Glutamatergic neuron (in vitro differentiated cells): ENCODE measurements at regions not wholly inside any gene's neighbourhood (a gene's known extent, or its start where the extent isn't known, plus 50 kb on each side); places are given as distances from the start of the nearest gene placed in this dataset.

Experiments
- DNase-seq: peaks from one replicate; pipeline ENCODE4 v3.0.0; 2022
- H3K27ac Mint-ChIP-seq: one replicate; pipeline ENCODE4 v1.8.0; 2020; ENCODE audit warnings: mild to moderate bottlenecking, mixed read lengths, inconsistent platforms; ENCODE audit not compliant: unreplicated experiment
- H3K27me3 Mint-ChIP-seq: one replicate; pipeline ENCODE4 v1.8.0; 2020; ENCODE audit warnings: mild to moderate bottlenecking, moderate library complexity, mixed read lengths, inconsistent platforms; ENCODE audit not compliant: unreplicated experiment
- H3K36me3 Mint-ChIP-seq: one replicate; pipeline ENCODE4 v1.8.0; 2020; ENCODE audit warnings: mild to moderate bottlenecking, mixed read lengths, inconsistent platforms; ENCODE audit not compliant: unreplicated experiment
- H3K4me1 Mint-ChIP-seq: one replicate; pipeline ENCODE4 v1.8.0; 2020; ENCODE audit warnings: mild to moderate bottlenecking, low read depth, mixed read lengths, inconsistent platforms; ENCODE audit not compliant: unreplicated experiment
- H3K4me3 Mint-ChIP-seq: one replicate; pipeline ENCODE4 v1.8.0; 2020; ENCODE audit warnings: mild to moderate bottlenecking, mixed read lengths, inconsistent platforms; ENCODE audit not compliant: unreplicated experiment
- H3K9me3 Mint-ChIP-seq: one replicate; pipeline ENCODE4 v1.8.0; 2020; ENCODE audit warnings: mild to moderate bottlenecking, moderate library complexity, mixed read lengths, inconsistent platforms; ENCODE audit not compliant: unreplicated experiment
- CTCF ChIP-seq: fragments of 200-600 bp; sonication (generic); IDR thresholded peaks from one replicate; pipeline ENCODE4 v1.5.0; 2021; ENCODE audit not compliant: partially characterized antibody, unreplicated experiment

GRCh38 chr4:12674184-12674583, 810.0 kb downstream of the RAB28 start:
- Mint-ChIP-seq H3K27ac (no peak overlapping the region), H3K36me3 (no peaks in the 10 kb centered on the region), H3K27me3 (no peaks in the 10 kb centered on the region), H3K4me1 (no peaks in the 10 kb centered on the region), H3K4me3 (no peak overlapping the region), H3K9me3 (peaks cover 1% of the 10 kb centered on the region)
- TF ChIP-seq CTCF, result no peak
- no peak for DNase-seq

- Mint-ChIP-seq H3K27ac (no peak overlapping the region), H3K4me1 (no peaks in the 10 kb centered on the region), H3K9me3 (no peaks in the 10 kb centered on the region), H3K36me3 (no peaks in the 10 kb centered on the region), H3K27me3 (no peaks in the 10 kb centered on the region), H3K4me3 (no peak overlapping the region)
- TF ChIP-seq CTCF, result no peak
- DNase-seq, result no peak
These were observed 811.8 kb downstream of the RAB28 start for GRCh38 chr4:12672303-12672702.

- TF ChIP-seq CTCF, result no peak
- Mint-ChIP-seq H3K4me1 (no peaks in the 10 kb centered on the region), H3K27me3 (no peaks in the 10 kb centered on the region), H3K9me3 (peaks cover 2% of the 10 kb centered on the region), H3K27ac (no peak overlapping the region), H3K4me3 (no peak overlapping the region), H3K36me3 (no peaks in the 10 kb centered on the region)
- DNase-seq, result no peak
These were observed 826.0 kb downstream of the RAB28 start for GRCh38 chr4:12658146-12658545.

- Mint-ChIP-seq H3K36me3 (no peaks in the 10 kb centered on the region), H3K9me3 (no peaks in the 10 kb centered on the region), H3K4me1 (no peaks in the 10 kb centered on the region), H3K4me3 (no peak overlapping the region), H3K27me3 (no peaks in the 10 kb centered on the region), H3K27ac (no peak overlapping the region)
- TF ChIP-seq CTCF, result no peak
- DNase-seq, result no peak
These were observed 832.3 kb downstream of the RAB28 start for GRCh38 chr4:12651876-12652275.

- no peak for DNase-seq
- Mint-ChIP-seq H3K4me1 (no peaks in the 10 kb centered on the region), H3K27ac (no peak overlapping the region)
These were observed 838.4 kb downstream of the RAB28 start for GRCh38 chr4:12645732-12646131.

More at GRCh38 chr4:12645732-12646131, 838.4 kb downstream of the RAB28 start:
- Mint-ChIP-seq H3K4me3 (no peak overlapping the region), H3K27me3 (no peaks in the 10 kb centered on the region), H3K36me3 (no peaks in the 10 kb centered on the region), H3K9me3 (no peaks in the 10 kb centered on the region)
- TF ChIP-seq CTCF, result no peak
